ENCODE measurements at regions not wholly inside any gene's neighbourhood (a gene's known extent, or its start where the extent isn't known, plus 50 kb on each side); places are given as distances from the start of the nearest gene placed in this dataset.
"Not testable (repeated sequence)": the region's sequence is repeated elsewhere in the genome, so short reads cannot be mapped to it uniquely, and the experiment has no call there.

DNA sequence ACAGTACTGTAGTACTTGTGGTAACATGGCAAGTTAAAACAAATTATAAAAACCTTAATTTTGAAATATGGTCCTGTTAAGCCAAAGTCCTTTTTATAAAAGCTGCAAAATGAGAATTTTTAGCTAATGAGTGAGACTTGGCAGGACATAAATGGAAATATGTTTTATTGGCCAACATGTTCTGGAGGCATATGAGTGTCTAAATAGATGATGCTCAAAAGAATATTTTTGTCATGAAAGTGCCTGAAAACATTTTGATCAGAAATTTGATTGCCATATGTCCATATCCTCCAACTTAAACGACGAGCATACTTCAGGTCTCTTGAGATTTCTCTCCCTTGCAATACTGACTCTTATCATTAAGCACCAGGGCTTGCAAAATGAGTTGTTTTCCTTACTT is 972.6 kb downstream of the TMTC2 start:
- no peak for DNase-seq

DNA sequence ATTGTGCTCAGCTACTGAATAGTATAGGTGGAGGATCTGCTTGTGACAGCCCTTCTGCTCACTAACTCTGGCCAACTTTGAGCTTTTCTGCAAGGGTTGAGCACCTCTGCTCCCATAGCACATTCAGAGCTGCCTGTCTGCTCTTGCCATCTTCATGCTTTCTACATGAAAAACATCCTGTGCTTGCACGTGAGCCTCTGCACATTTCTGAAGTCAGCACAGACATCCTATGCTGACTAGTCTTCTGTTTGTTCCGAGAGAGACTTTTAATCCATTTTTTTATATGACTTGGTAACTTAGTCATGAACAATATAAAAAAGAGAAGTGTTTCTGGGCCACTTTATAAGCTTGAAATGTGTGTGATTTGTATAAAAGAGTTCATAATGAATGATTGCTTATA is 969.3 kb downstream of the TMTC2 start:
- no peak for DNase-seq

DNA sequence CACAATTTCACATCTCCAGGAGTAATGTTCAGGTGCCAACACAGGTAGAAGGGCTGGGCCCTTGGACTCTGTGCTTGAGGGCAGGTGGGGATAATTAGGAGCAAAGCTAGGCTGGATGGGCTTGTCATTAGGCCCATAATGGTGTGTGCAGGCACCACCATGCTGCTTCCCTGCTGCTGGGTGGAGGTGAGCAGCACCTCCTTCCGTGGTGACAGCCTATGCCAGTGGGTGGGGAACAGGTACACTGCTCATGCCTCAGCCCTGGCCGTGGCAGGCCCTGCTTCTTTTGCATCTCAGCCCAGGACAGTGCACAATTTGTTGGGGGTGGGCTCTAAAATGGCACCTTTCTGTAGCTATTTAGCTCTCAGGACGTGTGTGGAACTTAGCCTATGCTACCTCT is 955.5 kb downstream of the TMTC2 start:
- no peak for DNase-seq

DNA sequence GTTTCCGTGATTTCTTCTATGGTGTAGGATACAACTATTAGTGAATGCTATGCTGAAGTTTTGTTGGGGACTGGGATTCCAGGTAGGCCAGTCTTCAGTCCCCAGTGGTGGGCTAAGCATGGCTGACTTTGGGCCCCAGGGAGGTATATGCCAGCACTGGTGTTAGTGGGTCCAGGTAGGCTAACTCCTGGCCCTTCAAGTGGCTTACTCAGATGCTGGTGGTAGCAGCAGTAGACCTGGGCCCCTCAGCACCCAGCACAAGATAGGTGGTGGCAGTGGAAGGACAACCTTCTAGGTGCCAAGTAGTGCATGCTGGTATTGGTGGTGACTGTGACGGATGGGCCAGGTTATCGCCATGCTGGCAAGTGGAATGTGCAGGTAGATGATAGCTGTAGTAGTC is 955.1 kb downstream of the TMTC2 start:
- DNase-seq: no peak

DNA sequence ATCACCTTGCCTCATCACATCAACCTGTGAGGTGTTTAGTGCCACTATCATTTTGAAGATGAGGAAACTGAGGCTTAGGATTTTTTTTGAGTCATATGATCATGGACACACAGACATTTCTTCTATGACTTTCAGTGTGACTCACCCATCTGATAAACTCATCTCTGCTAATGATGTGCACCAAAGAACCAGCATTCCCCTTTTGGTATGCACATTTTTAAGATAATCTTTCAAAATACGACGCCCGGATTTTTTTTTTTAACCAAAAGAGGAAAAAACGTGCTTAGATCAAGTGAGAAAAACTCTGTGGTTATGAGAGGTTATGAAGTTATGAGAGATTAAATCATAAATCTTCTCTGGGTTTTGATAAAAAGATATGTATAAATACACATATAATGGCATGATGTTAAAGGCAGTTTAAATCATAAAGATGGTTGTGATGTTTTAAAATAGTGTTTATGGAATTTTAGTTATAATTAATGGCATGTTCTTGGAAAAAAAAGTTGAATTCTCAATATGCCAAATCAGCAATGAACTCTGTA is 948.1 kb downstream of the TMTC2 start:
- DNase-seq: no peak

DNA sequence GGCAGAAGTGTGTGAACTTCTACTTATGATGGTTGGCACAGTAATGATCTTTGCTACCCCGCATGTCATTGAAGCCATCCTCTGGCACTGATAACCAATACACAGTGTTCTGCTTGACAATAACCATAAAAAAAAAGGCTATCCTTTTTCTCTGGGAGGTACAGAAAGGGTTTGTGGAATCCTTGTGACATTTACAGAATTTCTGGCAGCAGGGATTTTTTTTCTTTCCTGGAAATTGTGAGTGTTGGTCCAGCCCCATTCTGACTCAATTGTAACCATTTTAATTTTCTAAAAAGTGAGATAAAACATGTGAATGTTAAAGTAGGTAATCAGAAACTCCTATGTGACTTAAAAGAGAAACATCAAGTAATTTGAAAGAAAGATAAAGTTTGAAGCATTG is 943.8 kb downstream of the TMTC2 start:
- DNase-seq: no peak

DNA sequence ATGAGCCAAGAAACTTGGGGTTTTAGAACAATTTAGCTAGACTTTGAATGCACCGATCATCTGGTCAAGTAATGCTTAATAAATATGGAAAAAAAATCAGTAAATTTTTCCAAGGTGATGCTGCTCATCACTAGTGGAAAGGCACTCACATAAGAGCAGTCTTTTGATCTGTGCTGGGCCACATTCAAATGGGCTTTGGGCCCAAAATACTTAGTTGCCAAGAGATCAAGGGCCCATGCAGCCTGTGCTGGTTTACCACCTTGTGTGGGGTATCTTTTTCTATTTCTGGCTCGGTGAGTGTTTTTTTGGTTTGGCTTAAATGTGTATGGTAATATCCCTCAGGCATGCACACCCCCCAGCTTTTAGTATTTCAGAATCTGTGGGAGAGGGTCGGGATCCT is 943.2 kb downstream of the TMTC2 start:
- no peak for DNase-seq

DNA sequence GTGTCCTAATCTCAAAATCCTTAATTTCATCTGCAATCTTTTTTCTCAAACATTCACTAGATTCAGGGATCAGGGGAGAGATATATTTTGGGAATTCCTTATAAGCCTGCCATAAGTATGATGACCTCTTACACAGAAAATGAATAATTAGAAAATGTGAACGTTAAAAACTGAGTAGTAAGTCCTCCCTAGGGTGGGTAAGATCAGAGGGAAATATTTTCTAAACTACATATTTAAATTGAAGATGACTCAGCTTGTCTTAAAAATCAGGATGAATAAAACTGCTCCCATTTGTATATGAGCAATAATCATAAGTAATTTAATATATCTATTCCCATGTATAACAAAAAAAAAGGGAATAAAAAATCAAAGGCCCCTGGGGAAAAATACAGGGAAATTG is 935.5 kb downstream of the TMTC2 start:
- DNase-seq: no peak

DNA sequence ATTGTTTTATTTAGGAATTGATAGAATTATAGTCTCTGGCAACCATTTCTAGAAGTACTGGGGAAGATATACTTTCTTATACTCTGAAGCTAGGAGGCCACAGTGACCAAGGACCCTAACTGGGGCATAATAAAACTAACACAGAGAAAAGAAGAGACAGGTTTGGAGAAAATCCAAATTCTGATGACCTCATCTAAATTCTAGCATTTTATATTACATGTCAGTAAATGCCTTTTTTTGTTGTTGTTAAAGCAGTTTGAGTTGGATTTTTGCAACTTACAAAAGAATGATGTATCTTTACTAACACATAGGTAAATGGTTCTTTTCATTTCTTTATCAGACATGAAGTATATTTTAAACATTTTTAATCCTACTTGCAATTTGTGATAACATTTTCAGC is 933.3 kb downstream of the TMTC2 start:
- DNase-seq: no peak

DNA sequence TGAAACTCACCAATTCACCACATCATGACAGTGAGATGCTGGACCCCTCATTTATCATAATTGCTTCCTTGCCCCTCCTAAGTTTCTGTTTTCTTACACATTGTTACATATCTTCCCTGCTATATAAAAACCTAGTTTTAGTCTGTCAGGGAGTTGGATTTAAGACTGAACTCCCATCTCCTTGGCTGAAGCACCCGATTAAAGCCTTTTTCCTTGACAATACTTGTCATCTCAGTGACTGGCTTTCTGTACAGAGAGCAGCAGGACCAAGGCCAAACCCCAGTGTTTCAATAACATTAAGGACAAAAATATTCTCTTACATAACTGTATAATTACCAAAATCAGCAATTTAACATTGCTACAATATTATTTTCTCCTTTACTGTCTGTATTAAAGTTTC is 928.4 kb downstream of the TMTC2 start:
- DNase-seq: no peak

DNA sequence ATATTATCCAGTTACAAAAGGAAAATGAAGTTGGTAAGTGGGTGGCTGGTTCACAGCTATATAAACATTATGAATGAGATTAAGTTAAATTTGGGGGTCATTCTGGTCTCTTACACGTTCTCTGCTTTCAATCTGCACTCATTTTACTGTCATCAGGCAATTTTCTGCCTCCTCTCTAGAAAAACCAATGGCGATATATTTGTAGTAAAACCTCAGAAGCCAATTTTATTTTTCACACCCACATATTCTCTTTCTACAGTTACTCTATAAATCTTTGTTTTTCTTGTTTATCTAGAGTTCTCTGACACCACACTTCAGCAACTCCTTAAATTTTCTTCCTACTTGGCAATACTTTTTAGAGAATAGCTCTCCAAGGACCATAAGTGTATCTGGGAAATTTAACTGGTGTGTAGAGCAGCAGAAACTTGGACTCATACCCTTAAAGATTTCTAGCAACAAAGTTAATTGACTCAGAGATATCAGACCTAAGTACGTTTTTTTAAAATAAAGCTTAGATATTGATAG is 926.9 kb downstream of the TMTC2 start:
- DNase-seq: no peak

DNA sequence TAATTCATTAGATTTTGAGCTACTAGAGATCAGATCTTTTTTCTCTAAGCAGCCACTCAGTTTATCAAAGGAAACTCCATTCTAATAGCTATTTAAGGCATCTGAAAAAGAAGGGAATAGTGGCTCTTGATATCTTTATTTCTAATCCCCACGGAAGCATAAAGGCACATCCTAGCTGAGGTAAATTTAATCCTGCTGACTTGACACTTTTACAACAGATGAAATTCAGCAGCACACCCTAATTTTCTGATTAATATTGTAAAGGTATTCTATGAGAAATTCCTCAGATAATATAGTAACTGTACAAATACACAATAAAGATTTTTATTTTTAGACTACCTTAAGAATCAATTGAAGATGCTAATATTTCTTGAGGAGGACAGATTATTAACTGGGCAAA is 916.4 kb downstream of the TMTC2 start:
- DNase-seq: no peak

DNA sequence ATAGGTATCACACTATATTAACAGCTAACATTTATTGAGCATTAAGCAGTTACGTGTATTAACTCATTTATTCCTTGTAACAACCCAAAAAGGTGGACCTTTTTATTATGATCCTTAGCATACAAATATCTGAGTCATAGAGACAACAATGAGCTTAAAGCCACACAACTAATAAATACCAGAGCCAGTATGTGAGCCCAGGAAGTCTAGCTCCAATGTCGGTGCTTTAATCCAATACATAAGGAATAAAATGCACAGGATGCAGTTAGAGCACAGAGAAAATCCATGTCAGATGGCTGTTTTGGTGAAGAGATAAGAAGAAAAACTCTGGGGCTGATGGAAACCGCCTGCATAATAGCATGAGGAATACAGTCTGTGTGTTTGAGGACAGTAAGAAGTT is 888.6 kb downstream of the TMTC2 start:
- no peak for DNase-seq

DNA sequence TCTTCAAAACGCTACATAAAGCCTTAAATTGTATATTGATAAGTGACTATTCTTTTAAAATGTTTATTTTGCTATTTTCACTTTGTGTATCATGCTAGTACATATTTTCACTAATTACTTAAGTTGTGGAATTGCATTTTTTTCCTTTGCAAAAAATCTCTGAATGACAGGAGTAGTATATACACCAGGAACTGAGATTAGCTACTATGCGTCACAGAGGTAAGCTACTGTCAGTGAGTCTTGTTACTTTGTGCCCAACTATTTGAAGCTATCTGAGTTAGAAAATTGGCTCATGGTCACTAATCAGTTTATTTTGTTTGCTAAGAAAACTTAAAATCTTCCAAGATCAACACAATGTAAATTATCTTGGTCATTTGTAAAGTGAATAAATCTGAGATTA is 887.4 kb downstream of the TMTC2 start:
- DNase-seq: no peak

DNA sequence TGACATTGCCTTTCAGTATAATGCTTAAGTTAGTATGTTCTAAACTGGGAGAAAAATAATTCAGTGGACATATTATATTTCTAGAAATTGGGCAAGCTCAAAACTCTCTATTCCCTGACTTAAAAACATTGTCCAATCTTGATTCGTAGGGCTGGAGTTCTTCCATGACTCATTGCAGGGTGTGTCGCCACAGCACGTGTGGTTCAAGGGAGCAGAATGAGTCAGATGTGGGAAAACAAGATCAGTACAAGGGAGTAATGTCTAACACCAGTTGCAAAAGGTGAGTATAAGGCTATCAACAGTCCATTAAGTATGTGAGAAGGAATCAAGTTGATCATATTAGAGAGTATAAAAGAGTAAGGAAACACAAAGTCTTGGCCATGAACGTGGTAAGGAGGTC is 887.0 kb downstream of the TMTC2 start:
- DNase-seq: no peak

DNA sequence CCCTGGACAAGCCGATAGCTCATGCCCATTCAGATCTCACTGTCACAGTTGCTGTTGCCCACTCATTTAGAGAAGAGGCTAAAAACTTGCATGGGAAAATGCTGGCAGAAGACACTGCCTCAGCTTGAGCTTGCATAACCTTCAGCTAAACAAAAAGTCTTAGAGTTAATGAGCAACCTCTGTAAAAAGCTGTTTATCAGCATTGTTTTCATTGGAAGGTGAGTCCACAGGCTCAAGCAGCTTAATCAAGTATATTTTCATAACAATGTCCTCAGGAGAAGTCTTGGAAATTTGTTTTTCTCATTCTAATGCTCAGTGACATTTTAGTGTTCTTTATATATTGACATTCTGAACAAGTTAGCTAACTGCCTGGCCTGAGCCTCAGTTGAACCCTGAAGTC is 872.9 kb downstream of the TMTC2 start:
- DNase-seq: no peak

DNA sequence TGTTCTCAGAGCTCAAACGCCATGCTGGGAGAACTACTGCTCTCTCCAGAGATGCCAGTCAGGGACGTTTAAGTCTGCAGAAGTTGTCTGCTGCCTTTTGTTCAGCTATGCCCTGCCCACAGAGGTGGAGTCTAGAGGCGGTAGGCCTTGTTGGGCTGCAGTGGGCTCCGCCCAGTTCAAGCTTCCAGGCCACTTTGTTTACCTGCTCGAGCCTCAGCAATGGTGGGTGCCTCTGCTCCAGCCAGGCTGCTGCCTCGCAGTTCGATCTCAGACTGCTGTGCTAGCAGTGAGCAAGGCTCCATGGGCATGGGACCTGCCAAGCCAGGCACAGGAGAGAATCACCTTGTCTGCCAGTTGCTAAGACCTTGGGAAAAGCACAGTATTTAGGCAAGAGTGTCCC is 869.3 kb downstream of the TMTC2 start:
- DNase-seq: not testable (repeated sequence)

DNA sequence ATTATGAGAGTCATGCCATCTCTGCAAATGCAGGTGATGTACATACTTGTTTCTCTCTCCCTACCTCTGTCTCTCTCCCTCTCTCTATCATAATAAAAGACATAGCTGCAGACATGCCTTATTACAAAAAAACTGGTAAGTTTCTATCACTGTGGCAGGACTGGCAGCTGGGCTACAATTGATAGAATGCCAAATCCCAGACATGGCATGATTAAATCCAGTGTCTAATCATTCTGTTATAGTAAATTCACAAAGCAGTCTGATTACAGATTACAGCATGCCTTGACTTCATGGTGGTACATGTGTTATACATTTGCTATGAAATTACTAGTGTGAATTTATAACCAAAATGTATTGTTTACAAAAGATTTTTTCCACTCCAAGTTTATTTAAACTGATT is 854.7 kb downstream of the TMTC2 start:
- no peak for DNase-seq

DNA sequence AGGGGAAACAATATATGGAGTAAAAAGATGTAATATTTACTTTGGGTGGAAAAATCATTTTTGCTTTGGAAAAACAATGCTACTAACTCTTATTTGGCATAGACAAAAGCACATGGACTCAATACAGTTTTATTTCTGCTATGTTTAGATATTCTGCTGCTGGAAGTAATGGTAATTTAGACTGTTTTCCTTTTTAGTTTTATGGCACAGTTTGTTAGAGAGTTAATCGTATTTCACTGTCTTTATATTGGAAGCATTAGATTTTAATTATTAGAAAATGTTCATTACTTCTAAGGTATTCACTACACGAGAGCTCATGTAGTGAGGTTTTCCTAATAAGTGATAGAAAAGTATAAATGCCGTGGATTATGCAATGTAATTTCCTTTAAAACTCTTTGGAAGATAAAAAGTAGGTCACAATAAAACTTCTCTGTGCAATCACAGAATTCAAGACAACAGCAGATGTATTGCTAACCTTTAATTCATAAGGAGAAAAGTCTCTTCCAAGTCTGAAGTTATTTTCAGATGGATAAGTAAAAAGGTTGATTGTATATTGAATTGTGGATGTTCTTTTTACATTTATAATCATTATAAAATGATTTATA is 851.8 kb downstream of the TMTC2 start:
- DNase-seq: no peak

DNA sequence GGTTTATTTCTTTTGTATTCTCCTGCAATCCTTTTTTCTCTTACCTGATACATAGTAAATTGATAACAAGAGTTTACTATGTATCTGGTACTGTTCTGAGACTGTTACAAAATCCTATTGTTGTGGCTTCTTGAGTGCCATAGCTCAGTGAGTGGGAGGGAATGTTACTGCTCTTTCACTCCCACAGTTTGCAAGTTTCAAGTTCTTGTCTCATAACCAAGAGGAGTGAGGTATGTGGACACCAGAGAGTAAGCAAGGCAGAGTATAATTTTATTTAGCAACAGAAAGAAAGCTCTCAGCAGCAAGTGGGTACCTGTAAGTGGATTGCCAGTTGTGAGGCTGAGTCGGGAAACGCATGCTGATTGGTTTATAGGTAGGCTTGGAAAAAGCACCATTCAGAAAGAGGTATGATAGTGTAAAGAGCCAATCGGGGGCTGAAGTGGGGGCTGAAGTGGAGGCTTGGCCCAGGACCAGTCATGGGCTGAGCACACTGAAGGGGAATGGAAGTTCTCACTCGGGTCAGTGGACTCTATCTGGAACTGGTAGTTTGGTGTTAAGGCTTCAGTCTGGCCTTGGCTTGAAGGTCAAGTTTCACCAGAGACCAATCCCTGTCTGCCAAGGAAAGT is 850.8 kb downstream of the TMTC2 start:
- no peak for DNase-seq

DNA sequence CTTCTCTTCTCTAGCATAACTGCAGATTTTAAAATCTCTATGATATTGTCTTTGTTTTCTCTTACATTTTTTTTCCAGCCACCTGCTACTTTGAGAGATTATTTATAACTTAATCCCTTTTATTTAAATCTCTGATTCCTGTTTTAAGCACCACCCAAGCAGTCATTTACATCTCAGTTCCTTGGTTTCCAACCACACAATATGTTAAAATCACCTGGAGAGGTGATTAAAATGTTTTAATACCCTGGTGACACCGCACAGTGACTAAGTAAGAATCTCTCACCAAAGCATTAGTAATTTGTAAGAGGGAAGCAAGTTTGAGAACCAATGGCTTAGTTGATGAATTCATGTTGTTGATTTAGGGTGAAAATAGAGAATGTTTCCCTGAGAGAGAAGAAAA is 849.8 kb downstream of the TMTC2 start:
- DNase-seq: no peak

DNA sequence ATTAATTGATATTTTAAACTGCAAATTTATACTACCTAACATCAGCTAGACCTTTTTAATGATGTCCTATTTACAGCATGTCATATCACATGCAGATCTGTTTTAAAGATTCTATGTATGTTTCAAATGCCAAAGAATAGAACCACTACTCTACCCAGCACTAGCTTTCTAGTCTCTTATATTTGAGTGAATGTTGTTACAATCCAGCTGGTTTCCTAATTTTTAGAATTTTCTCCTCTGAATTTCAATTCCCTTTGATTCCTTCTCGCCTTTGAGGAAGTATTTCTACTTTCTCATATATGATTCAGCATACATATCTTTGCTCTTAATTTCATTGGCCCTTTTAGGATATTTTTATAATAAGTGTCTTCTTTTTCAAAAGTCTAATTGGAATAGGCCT is 841.9 kb downstream of the TMTC2 start:
- DNase-seq: no peak

DNA sequence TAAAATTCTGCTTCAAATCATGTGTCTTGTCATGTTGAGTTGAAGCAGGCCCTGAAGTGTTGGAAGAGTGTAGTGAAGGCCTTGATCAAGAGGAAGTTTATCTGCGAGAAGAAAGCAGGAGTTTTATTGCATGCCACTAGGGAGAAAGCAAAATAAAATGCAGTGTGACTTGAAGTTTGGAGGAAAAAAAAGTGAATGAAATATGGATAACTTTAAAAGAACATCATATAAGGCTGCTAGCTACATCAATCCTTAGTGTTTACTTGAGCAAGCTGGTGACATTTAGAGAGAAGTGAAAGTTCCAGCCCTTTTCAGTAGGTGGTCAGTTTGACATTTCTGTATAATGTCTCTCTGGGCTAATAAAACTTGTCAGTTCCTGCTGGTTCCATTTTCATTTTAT is 841.1 kb downstream of the TMTC2 start:
- no peak for DNase-seq

DNA sequence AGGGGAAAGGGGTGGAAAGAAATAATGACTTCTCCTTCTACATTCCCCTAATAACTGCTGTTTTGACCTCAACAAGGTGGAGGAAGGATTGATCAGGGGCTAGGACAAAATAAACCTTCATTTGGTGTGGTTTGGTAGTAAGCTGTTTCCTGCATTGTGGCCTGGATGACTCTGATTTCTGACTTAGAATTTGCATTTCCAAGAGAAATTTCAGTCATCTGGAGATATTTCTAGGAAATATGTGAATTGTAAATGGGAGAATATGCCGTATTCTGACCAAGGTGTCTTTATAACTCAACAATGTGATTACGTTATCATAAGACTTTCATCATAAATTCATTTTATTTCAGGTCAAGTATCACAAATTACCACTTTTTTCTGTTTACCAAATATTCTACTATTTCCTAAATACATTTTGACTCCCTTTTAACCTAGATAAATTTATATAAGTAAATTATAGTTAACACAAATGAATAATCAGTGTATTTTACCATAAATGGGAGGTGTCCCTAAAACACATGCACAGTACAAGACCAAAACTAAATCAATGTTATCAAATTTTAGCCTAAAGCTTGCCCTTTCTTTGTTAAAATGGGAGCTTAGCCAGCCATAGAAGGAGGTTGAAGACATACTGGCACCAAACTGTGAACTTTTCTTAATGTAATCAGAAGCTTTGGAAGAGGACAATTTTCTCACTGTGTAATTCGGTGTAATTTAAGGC is 828.8 kb downstream of the TMTC2 start:
- DNase-seq: no peak
